ENCODE measurements at regions not wholly inside any gene's neighbourhood (a gene's known extent, or its start where the extent isn't known, plus 50 kb on each side); places are given as distances from the start of the nearest gene placed in this dataset.

GRCh38 chr6:134707342-134708031, 242.4 kb downstream of the ALDH8A1 start:
- Histone ChIP-seq H3K23ac (ENCODE audit: insufficient read length) (no peak overlapping the region), H4K91ac (replicated peaks; ENCODE audit: insufficient read length, low read length) (no peak overlapping the region), H3K27ac (ENCODE audit: low read depth, low read length) (no peak overlapping the region), H3K27me3 (replicated peaks in 1 of 4; ENCODE audit: control insufficient read depth in 3 of 4, extremely low read depth in 1 of 4, insufficient read depth in 3 of 4, low read length in 3 of 4) (no peaks in the 10 kb centered on the region), H2BK120ac (replicated peaks; ENCODE audit: low read depth, low read length) (no peak overlapping the region), H2BK5ac (ENCODE audit: low read depth, low read length) (no peak overlapping the region), H2BK15ac (ENCODE audit: low read length) (no peak overlapping the region), H3K4me2 (ENCODE audit: insufficient read depth in 1 of 2, low read depth in 2 of 2, low read length in 2 of 2) (no peak overlapping the region), H3K4ac (replicated peaks; ENCODE audit: insufficient read length, low read depth, low read length) (no peak overlapping the region), H4K8ac (ENCODE audit: extremely low read depth, insufficient read depth, low read length) (no peak overlapping the region), H3K14ac (ENCODE audit: insufficient read length) (no peak overlapping the region), H3K9me3 (ENCODE audit: insufficient read depth in 2 of 2, low read depth in 1 of 2, low read length in 1 of 2) (no peaks in the 10 kb centered on the region), H2BK12ac (ENCODE audit: low read depth, low read length) (no peak overlapping the region), H2AK5ac (ENCODE audit: low read depth, low read length) (no peak overlapping the region), H3K4me3 (ENCODE audit: extremely low read depth in 1 of 4, insufficient read depth in 2 of 4, low read depth in 3 of 4, low read length in 4 of 4) (no peak overlapping the region), H3K36me3 (ENCODE audit: control insufficient read depth in 2 of 4, insufficient read depth in 4 of 4, low read length in 3 of 4) (no peaks in the 10 kb centered on the region; a peak in 1 of 8 replicates), H3K9ac (replicated peaks in 1 of 4; ENCODE audit: extremely low read depth in 1 of 4, low read depth in 3 of 4, low read length in 3 of 4) (no peak overlapping the region), H4K5ac (ENCODE audit: insufficient read length, low read depth, low read length) (no peak overlapping the region), H3K79me2 (ENCODE audit: control insufficient read depth in 1 of 2, insufficient read depth in 2 of 2, low read length in 2 of 2) (no peaks in the 10 kb centered on the region), H2AFZ (ENCODE audit: low read length) (no peak overlapping the region; the same call in 1 of the 2 replicates), H3K56ac (replicated peaks; ENCODE audit: insufficient read length, low read depth, low read length) (no peak overlapping the region), H4K20me1 (replicated peaks in 1 of 2; ENCODE audit: control insufficient read depth in 1 of 2, insufficient read depth in 2 of 2, low read length in 2 of 2) (no peaks in the 10 kb centered on the region), H2BK20ac (ENCODE audit: low read length) (no peak overlapping the region), H3K18ac (ENCODE audit: extremely low read depth, low read length) (no peak overlapping the region), H3K79me1 (ENCODE audit: low read depth, low read length) (no peaks in the 10 kb centered on the region), H3K4me1 (replicated peaks in 1 of 4; ENCODE audit: control insufficient read depth in 3 of 4, insufficient read depth in 4 of 4, low read length in 3 of 4) (no peaks in the 10 kb centered on the region; a peak in 1 of 7 replicates), H3K23me2 (ENCODE audit: low read depth, low read length) (no peaks in the 10 kb centered on the region)
- 88% methylated on average over 5 of the region's 5 CpGs; no CpG with 5 or more reads in 1 of the 2 experiments for WGBS, 2 experiments (ENCODE audit: extremely low coverage in 1 of 2, insufficient coverage in 1 of 2, insufficient read length in 1 of 2, insufficient replicate concordance in 2 of 2, low coverage in 1 of 2, low lambda C conversion rate in 2 of 2, missing lambda C conversion rate in 1 of 2)
- ChIA-PET CTCF (ENCODE audit: partially characterized antibody) (interaction anchor here (0.6 to 3.0 kb wide), 9 partner anchors 12 to 596 kb away, joined by 3 to 14 read pairs (median 4); no protein-coding TSS in a partner anchor), POLR2A (ENCODE audit: partially characterized antibody) (no interaction called here)
- TF ChIP-seq BACH1 (IDR thresholded peaks at IDR 0.05; ENCODE audit: low read length) (no peak), CEBPB (IDR thresholded peaks at IDR 0.05; ENCODE audit: low read depth, low read length) (0 out of 2 replicates have a peak, but pooled peaks have one; percentile 28)
- peak; percentile 72 for FAIRE-seq
- no peak for DNase-seq (ENCODE audit: low read depth in 1 of 2, low spot score in 2 of 2)
